CD4-positive, alpha-beta T cell treated with Interleukin-4 for 4 hours (primary cell): ENCODE measurements at regions not wholly inside any gene's neighbourhood (a gene's known extent, or its start where the extent isn't known, plus 50 kb on each side); places are given as distances from the start of the nearest gene placed in this dataset.
"Not testable (repeated sequence)": the region's sequence is repeated elsewhere in the genome, so short reads cannot be mapped to it uniquely, and the experiment has no call there.

ENCODE experiments used
- DNase-seq: peaks from one replicate; pipeline ENCODE4 v3.0.0-alpha.2; 2020

DNA sequence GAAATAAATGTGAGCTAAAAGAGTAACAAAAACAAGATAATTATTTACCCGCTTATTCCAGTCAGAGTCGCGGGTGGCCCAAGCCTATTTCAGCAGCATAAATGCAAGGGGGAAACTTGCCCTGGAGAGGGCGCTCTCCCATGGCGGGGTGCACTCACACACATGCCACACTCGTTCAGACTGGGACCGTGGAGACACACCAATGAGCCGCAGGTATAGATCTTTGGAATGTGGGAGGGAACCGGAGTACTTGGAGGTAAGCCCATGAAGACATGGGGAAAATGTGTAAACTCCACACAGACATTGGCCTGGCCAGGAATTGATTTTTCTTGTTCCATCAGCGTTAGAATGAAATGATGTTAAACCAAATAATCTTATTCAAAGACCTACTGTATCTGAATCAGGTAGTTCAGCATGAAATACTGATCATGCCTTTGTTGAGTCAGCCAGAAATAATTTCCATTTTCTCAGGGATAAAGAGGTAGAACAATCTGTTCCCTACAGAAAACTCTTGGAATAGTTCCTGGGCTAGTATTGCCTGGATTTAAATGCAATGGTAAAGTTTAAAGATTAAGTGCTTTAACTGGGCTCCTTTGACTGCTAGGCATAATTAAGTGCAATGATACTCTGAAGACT is 191.5 kb downstream of the MCHR2 start:
- DNase-seq = no peak

DNA sequence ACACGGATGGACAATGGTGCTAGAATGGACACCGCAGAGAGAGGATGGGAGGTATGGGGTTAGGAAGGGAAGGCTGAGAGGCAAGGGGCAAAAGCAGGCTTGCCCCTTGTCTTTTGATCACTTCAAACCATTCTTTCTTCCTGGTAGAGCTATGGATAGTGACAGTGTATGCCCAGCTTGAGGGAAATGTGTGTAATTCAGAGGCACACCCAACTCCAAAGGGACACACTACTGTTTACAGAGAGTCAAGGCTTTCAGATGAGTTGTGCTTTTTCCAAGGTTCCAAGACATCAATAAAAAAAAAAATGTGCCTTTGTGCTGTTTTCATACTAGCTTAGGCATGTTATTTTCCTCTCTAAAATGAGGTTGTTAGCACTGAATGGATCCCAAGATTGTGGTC is 185.0 kb downstream of the MCHR2 start:
- no peak for DNase-seq

DNA sequence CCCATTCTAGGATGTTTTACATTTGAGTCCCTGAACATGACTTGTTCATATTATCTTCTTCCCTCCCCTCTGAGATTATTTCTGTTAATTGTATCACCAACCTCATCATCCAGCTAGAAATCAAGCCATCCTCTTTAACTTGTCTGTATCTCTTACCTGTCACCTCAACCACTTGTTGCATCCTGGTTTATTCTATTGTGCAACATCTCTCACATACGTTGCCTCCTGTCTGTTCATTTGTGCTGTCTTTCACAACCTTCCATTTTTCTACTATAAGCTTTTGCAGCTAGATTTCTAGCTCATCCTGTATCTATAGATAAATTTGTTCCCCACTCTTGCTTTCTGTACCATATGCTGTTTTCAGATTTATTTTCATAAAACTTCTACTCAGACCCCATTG is 183.7 kb downstream of the MCHR2 start:
- no peak for DNase-seq

DNA sequence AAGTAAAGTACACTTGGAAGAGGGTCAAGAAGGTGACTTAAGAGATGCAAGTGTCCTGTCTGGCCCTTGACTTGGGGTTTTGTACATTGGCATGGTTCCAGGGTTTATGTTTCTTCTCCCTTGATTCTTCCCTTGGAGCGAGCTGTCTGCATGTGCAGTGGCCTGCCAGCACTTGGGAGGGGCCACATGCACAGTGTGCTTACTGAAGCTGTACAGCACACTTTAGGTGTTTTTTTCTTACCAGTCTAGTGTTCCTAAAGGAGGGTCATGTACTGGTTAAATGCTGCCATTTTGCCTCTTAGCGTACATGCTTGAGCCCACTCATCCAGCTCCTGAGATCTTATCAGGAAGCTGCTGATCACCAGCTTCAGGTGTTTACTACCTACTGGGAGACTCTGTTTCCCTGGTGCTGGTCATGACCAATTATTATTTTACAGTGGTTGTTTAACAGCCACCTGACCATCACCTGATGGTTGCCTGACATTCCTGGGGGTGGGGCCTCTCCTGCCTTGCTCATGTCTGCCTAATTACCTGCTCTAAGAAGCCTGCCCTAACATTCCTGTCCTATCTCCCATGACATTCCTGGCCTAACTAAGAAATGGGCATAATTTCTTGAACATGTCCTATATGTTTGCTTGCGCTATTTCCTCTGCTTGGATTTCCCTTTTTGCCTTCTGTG is 182.9 kb downstream of the MCHR2 start:
- no peak for DNase-seq

DNA sequence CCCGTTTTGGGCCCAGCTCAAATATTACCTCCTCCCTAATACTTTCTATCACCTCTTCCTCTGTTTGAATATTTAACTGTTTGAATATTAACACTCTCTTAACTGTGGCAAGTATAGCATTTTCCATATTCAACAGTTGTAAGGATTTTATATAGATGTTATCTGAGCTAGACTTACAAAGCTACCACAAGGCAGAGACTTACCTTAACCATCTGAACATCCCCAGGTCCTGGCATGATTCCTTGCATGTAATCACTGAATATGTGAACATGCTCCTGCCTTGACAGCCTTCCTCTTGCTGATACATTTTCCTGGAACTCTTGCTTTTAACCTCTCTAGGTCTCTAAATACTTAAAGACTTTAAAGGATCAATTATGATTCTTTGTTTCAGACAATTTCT is 182.4 kb downstream of the MCHR2 start:
- no peak for DNase-seq

DNA sequence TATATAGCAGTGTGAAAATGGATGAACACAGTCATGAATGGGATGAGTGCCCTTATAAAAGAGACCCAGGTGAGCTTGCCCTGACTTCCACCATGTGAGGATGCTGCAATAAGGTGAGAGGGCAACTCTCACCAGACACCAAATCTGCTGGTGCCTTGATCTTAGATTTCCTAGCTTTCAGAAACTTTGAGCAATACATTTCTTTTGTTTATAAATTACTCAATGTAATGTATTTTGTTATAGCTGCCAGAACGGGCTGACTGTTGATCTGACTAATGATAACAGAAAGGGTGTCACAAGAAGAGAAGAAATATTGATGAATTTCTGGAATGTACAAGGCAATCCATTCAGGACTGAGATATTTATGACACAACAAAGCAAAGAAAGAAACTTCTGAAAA is 180.5 kb downstream of the MCHR2 start:
- no peak for DNase-seq

DNA sequence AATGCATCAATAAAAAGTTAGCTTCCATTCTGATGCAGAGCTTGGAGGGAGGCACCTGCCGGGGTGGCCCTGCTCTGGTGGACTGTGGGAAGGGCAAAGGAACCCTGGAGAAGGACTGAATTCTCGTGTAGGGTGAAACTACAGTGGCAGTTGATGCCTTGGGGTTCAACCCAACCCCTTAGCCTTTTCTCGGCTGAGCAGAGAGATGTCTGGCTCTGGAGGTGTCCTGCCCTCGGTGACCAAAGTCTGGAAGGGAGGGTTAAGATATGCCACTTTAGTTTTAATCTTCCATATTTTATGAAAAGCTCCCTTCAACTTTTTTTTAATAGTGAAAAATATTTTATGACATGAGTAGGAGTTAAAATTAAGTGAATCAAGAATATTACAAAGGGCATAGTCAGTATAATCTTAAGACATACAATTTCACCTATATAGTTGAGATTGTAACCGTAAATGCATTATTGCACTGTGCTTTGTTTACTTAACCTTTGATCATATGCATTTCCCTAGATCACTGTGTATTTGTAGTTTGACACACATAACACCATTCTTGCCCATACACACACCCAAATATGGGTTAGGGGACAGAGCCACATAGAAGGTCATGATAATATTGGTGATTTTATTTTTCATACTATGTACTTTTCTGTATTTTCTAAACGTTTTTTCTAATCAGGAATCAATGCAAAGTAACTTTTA is 179.6 kb downstream of the MCHR2 start:
- no peak for DNase-seq

DNA sequence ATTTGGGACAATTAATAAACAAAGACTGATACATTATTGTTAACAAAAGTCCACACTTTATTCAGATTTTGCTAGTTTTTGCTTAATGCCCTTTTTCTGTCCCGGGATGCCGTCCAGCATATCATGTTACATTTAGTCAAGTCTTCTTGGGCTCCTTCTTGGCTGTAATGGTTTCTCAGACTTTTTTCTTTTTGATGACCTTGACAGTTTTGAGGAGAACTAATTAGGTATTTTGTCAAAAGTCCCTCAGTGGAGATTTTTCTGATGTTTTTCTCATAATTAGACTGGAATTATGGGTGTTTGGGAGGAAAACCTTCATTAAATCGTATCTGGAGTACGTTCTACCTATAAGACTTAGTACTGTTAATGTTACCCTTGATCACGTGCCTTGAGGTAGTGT is 177.2 kb downstream of the MCHR2 start:
- DNase-seq = no peak

DNA sequence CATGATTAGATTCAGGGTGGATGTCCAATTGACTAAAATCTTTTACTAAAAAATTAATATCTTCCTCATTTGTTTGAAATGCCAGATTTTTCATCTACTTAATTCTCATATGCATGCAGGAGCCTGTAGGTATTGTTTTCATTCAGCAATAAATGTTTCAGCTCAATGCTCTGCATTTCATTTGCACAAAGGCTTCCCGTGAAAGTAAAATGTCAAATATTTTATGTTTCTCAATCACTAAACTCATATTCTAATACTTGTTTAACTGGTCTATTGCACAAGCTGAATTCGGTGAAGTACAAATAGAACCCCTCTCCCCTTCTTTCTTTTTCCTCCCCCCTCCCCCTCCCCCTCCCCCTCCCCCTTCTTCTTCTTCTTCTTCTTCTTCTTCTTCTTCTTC is 175.9 kb downstream of the MCHR2 start:
- DNase-seq = no peak

DNA sequence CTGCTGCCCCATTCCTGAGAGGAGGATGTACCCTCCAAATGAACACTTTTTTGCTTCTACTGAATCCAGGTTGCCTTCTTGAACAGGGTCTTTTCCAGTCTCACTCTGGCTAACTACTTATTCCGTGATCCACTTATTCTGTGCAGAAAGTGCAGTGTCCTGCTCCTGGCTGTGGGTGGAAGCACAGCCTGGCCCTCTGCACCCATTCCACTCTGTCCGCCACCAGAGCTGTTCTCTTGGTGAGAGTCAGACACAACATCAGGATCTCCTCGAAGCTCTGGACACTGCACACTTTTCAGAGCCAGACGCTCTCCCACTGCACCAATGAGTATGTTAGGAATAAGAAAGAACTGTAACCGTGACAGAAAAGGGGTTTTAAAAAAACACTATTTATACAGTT is 174.2 kb downstream of the MCHR2 start:
- no peak for DNase-seq

DNA sequence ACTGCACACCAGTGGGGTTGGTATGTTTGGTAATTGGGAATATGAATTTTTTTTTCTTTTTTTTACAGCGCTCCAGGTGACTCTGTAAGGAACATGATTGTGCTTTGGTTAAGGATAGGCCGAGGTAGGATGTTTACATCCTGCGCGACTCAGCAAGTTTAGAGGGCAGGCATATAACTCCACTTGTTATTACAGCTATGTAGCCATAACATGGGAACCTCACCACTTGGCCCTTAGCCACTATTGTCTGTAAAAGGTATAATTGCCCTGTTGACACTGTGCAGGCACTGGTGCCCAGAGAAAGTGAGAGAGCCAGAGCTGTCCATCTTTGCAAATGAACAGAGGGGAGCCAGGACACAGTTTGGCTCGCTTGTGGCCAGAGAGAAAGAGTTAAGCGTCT is 172.9 kb downstream of the MCHR2 start:
- DNase-seq = no peak

DNA sequence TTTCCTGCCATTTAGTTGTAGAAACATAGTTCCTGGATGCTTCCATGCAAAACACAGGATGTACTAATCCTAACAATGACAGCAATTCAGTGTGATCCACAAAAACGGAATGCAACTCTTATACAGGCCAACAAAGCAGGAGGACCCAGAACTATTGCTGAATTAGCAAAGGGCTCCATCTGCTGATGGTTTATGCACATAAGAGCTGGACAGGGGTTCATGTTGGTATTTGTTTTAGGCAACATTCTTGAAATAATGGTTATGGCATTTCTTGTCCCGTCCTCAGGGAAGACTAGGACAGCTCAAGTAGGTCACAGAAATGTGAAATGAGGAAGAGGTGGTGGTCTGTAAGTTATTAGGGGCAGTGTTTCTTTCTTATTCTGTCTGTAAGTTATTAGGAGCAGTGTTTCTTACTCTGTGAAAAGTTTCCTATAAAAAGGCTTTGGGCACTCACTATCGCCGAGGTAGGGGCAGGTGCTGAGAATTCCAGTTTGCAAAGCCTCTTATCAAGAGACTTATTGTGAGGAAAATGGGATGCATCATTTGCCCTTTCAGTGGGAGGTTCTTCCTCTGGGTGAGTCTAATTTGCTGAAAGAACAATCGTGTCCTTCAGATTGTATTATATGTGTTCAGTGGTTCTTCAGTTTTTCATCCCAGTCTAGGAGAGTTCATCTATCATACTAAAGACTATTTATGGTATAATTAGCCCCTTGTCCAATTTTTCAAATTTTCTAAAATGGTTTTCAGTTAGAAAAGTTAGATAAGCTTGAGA is 171.1 kb downstream of the MCHR2 start:
- DNase-seq = peak; percentile 19

DNA sequence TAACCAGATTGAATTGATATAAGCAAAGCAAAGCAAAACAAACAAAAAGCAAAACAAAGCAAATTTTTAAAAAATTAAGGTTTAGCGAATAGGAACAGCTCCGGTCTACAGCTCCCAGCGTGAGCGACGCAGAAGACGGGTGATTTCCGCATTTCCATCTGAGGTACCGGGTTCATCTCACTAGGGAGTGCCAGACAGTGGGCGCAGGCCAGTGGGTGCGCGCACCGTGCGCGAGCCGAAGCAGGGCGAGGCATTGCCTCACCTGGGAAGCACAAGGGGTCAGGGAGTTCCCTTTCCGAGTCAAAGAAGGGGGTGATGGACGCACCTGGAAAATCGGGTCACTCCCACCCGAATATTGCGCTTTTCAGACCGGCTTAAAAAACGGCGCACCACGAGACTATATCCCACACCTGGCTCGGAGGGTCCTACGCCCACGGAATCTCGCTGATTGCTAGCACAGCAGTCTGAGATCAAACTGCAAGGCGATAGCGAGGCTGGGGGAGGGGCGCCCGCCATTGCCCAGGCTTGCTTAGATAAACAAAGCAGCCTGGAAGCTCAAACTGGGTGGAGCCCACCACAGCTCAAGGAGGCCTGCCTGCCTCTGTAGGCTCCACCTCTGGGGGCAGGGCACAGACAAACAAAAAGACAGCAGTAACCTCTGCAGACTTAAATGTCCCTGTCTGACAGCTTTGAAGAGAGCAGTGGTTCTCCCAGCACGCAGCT is 170.3 kb downstream of the MCHR2 start:
- not testable (repeated sequence) for DNase-seq

DNA sequence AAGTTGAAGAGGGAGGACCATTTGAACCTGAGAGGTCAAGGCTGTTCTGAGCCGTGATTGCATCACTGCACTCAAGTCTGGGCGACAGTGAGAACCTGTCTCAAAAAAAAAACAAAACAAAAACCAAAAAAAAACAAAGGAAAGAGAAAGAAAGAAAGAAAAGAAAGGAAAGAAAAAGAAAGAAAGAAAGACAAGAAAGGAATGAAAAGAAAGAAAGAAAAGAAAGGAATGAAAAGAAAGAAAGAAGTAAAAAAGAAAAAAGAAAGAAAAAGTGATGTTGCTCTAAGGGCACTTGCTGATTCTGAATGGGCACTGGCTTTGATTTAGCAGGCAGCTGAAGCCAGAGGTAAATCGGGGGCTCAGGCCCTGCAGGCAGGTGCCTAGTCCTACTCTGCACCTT is 161.0 kb downstream of the MCHR2 start:
- no peak for DNase-seq

DNA sequence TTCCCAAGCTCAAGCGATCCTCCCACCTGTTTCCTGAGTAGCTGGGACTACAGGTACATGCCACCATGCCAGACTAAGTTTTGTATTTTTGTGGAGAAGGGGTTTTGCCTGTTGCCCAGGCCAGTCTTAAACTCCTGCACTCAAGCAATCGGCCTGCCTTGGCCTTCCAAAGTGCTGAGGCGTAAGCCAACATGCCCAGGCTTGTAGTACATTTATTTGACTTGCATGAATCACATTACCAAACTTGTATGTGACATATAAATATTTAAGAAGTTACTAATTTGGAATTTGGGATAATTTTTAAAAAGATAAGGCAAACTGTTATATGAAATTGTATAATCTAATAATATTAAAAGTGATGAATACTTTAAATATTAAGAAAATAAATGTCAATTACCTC is 157.6 kb downstream of the MCHR2 start:
- DNase-seq = no peak

DNA sequence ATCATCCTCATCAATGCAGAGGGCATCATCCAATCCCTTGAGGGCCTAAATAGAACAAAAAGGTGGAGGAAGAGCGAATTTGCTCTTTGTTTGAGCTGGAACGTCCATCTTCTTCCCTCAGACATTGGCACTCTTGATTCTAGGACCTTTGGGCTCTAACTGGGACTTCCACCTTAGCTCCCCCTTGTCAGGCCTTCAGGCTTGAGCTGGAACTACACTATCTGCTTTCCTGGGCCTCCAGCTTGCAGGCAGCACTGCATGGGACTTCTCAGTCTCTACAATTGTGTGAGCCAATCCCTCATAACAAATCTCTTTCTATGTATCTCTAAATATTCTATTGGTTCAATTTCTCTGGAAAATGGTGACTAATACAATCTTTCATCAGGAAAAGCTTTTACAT is 155.4 kb downstream of the MCHR2 start:
- no peak for DNase-seq

DNA sequence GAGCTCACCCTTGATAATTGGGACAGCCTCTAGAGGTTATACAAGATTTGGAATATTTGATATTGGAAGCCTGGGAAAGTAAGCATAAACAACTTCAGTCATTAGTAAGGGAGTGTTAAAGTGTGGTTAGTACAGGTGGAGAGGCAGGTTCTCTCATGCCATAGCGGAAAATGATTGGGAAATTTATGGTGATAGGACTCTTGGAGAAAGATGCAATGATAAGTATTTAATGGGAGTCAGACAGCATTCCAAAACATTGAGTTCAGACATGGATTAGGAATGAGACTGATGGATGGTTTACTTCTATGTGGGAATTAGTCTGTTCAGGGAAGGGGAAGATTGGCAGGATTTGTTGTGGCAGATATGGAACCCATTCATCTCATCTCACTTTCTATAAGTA is 152.7 kb downstream of the MCHR2 start:
- no peak for DNase-seq

DNA sequence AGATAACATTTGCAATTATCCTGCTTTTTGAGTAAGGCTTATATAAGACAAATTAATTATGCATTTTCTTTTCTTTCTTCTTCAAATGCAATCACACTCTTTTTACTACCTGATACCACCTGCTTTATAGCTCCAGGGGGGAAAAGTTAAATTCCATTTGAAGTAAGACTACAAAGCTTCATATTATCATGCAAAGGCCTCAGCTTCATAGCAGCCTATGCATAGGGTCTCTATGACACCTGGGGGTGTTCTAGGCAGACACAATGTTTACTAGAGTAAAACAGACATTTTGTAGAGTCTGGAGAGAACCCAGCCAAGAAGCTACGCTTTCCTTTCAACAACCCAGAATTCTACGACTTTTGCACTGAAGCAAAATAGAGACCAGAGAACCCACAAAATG is 148.0 kb downstream of the MCHR2 start:
- DNase-seq = no peak

DNA sequence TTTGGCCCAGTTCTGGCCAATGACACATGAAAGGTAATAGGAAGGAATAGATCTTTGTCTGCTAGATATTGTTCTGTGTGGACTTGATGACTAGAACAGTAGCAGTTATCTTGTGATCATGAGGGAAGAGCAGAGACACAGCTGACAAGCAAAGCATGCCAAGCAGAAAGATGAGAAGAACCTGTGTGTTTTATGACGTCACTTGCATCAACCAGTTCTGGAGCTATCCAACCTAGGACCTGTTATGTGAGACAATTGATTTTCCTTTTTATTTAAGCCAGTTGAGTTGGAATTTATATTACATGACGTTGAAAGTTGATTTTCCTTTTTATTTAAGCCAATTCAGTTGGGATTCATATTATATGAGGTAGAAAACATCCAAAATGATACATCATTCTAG is 143.2 kb downstream of the MCHR2 start:
- no peak for DNase-seq

DNA sequence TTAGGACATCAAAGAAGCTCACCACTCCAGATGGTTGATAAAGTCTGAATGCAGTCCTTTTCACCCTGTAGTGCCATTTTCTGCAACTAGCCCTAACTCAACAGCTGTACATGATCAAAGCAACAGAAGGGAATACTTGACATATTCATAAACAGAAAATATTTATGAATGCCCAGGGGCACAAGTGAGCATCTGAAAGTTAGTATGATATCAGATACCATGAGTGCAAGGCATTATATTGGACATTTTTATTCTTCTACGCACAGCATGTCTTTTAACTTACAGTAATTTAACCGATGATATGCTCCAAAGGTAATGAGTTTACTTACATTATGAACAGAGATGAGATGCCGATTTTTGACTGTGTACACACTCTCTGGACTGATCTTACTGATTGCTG is 142.0 kb downstream of the MCHR2 start:
- no peak for DNase-seq

DNA sequence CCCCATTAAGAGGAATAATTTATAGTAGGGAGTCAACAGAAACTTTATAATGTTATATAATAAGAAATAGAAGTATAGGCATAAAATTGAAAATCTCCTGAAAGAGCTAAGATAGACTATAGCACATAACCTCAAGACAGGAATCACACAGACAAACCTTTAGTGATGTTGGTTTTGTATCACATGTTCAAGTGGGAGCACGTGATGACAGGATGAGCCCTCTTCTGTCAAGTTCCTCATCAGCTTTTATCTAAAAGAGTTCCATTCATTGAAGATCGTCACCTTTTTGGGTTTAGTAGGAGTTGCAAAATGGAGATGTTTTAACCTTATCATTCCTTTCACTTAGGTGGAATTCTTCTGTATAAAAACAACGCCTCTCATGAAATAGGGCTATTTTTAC is 127.0 kb downstream of the MCHR2 start:
- no peak for DNase-seq

DNA sequence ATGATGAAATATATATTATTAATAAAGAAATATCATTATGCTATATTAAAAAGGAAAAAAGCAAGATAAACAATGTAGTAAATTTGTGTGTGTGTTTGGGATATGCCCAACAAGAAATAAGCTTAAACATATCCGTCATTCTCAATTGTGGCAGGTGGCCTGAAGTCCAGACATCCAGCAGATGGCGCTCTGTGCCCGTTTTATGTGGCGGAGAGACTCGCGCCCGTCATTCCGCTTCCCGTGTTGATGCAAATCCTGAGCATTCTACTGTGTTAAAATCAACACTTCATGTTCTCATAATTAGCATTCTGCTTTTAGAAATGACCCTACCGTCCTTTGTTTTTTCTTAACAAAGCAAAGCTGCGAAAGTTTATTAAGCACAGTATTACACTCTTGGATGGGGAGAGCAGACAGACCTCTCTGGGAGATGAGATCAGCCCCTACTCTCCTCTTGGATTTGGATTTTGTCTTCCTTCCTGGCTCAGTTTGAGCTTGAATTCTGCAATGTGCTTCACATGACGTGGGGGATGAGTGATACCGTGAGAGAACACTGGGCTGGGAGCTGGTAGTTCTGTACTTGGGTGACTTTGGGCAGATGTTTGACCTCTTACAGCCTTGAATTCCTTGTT is 125.8 kb downstream of the MCHR2 start:
- DNase-seq = peak; percentile 59
